ENCODE measurements at regions not wholly inside any gene's neighbourhood (a gene's known extent, or its start where the extent isn't known, plus 50 kb on each side); places are given as distances from the start of the nearest gene placed in this dataset.

- Histone ChIP-seq H3K36me3 (no peaks in the 10 kb centered on the region), H3K27ac (no peak overlapping the region), H3K4me3 (ENCODE audit: low read depth, low read length) (no peak overlapping the region), H3K9me3 (ENCODE audit: severe bottlenecking) (no peaks in the 10 kb centered on the region), H3K27me3 (ENCODE audit: insufficient read depth, low read depth, severe bottlenecking) (no peaks in the 10 kb centered on the region)
- DNase-seq = no peak
- no peak for TF ChIP-seq CTCF (IDR thresholded peaks at IDR 0.05; ENCODE audit: low read depth, low read length)
Measured at GRCh38 chr2:16167451-16167861, 227.1 kb downstream of the MYCN start.

- H3K36me3 ChIP-seq = no peaks in the 10 kb centered on the region
- H3K9me3 ChIP-seq (ENCODE audit: severe bottlenecking) = no peaks in the 10 kb centered on the region
- no peak for TF ChIP-seq CTCF (IDR thresholded peaks at IDR 0.05; ENCODE audit: low read depth, low read length)
- H3K27ac ChIP-seq = no peak overlapping the region
- H3K27me3 ChIP-seq (ENCODE audit: insufficient read depth, low read depth, severe bottlenecking) = no peaks in the 10 kb centered on the region
- no peak overlapping the region for H3K4me3 ChIP-seq (ENCODE audit: low read depth, low read length)
- no peak for DNase-seq
Measured at GRCh38 chr2:16166327-16166981, 226.1 kb downstream of the MYCN start.

GRCh38 chr2:16165518-16166326 lies 225.4 kb downstream of the MYCN start:
- Histone ChIP-seq H3K9me3 (ENCODE audit: severe bottlenecking) (no peaks in the 10 kb centered on the region), H3K27ac (no peak overlapping the region), H3K4me3 (ENCODE audit: low read depth, low read length) (no peak overlapping the region), H3K27me3 (ENCODE audit: insufficient read depth, low read depth, severe bottlenecking) (no peaks in the 10 kb centered on the region), H3K36me3 (no peaks in the 10 kb centered on the region)
- TF ChIP-seq CTCF (IDR thresholded peaks at IDR 0.05; ENCODE audit: low read depth, low read length) = no peak
- no peak for DNase-seq

GRCh38 chr2:16162491-16163040 lies 222.2 kb downstream of the MYCN start:
- DNase-seq = no peak
- Histone ChIP-seq H3K27ac (no peak overlapping the region), H3K36me3 (no peaks in the 10 kb centered on the region), H3K27me3 (ENCODE audit: insufficient read depth, low read depth, severe bottlenecking) (no peaks in the 10 kb centered on the region), H3K4me3 (ENCODE audit: low read depth, low read length) (no peak overlapping the region), H3K9me3 (ENCODE audit: severe bottlenecking) (no peaks in the 10 kb centered on the region)
- TF ChIP-seq CTCF (IDR thresholded peaks at IDR 0.05; ENCODE audit: low read depth, low read length) = no peak

- no peak for DNase-seq
- H3K4me3 ChIP-seq (ENCODE audit: low read depth, low read length) = no peak overlapping the region
- H3K27ac ChIP-seq = no peak overlapping the region
- no peaks in the 10 kb centered on the region for H3K36me3 ChIP-seq
- no peaks in the 10 kb centered on the region for H3K27me3 ChIP-seq (ENCODE audit: insufficient read depth, low read depth, severe bottlenecking)
- TF ChIP-seq CTCF (IDR thresholded peaks at IDR 0.05; ENCODE audit: low read depth, low read length) = no peak
- no peaks in the 10 kb centered on the region for H3K9me3 ChIP-seq (ENCODE audit: severe bottlenecking)
Measured at GRCh38 chr2:16161768-16162490, 221.6 kb downstream of the MYCN start.

All from WERI-Rb-1 (cell line).